Stimulated activated CD4-positive, alpha-beta T cell treated with anti-CD3 and anti-CD28 coated beads, Interleukin-12 subunit alpha, Interleukin-12 subunit beta, amount 100 ng/mL, for 24 hours (primary cell): ENCODE measurements at regions not wholly inside any gene's neighbourhood (a gene's known extent, or its start where the extent isn't known, plus 50 kb on each side); places are given as distances from the start of the nearest gene placed in this dataset.

Experiments
- DNase-seq, 2 experiments: peaks; one replicate each; pipeline ENCODE4 v3.0.0-alpha.2; 2020; ENCODE audit warnings: low read depth in 2 of 2

- DNase-seq: no peak
These were observed 439.6 kb downstream of the CDH8 start for GRCh38 chr16:61596655-61597054.

- DNase-seq: no peak
These were observed 440.6 kb downstream of the CDH8 start for GRCh38 chr16:61595605-61596004.

- DNase-seq: no peak
These were observed 445.7 kb downstream of the CDH8 start for GRCh38 chr16:61590577-61590976.

GRCh38 chr16:61587526-61587925 lies 448.7 kb downstream of the CDH8 start:
- no peak for DNase-seq

GRCh38 chr16:61581417-61582046 lies 454.7 kb downstream of the CDH8 start:
- DNase-seq: no peak

- no peak for DNase-seq
These were observed 455.7 kb downstream of the CDH8 start for GRCh38 chr16:61580579-61580978.

GRCh38 chr16:61579195-61579594 lies 457.0 kb downstream of the CDH8 start:
- DNase-seq: no peak

GRCh38 chr16:61576476-61576875 lies 459.8 kb downstream of the CDH8 start:
- DNase-seq: no peak

GRCh38 chr16:61575617-61576016 lies 460.6 kb downstream of the CDH8 start:
- DNase-seq: no peak

GRCh38 chr16:61569028-61569427 lies 467.2 kb downstream of the CDH8 start:
- no peak for DNase-seq

GRCh38 chr16:61564716-61565115 lies 471.5 kb downstream of the CDH8 start:
- no peak for DNase-seq

GRCh38 chr16:61555718-61556441 lies 480.4 kb downstream of the CDH8 start:
- no peak for DNase-seq

GRCh38 chr16:61549327-61549726 lies 486.9 kb downstream of the CDH8 start:
- DNase-seq: no peak

- DNase-seq: no peak
These were observed 488.6 kb downstream of the CDH8 start for GRCh38 chr16:61547626-61548025.

- no peak for DNase-seq
These were observed 492.1 kb downstream of the CDH8 start for GRCh38 chr16:61544165-61544564.

GRCh38 chr16:61540216-61540615 lies 496.0 kb downstream of the CDH8 start:
- no peak for DNase-seq

- no peak for DNase-seq
These were observed 505.5 kb downstream of the CDH8 start for GRCh38 chr16:61530697-61531096.

- no peak for DNase-seq
These were observed 535.4 kb downstream of the CDH8 start for GRCh38 chr16:61500851-61501250.

GRCh38 chr16:61480250-61480649 lies 556.0 kb downstream of the CDH8 start:
- DNase-seq: no peak

GRCh38 chr16:61471737-61472136 lies 564.5 kb downstream of the CDH8 start:
- DNase-seq: no peak

- no peak for DNase-seq
These were observed 565.2 kb downstream of the CDH8 start for GRCh38 chr16:61471023-61471422.

- no peak for DNase-seq
These were observed 571.0 kb downstream of the CDH8 start for GRCh38 chr16:61465285-61465684.

- no peak for DNase-seq
These were observed 576.2 kb downstream of the CDH8 start for GRCh38 chr16:61460020-61460419.

- no peak for DNase-seq
These were observed 600.9 kb downstream of the CDH8 start for GRCh38 chr16:61435346-61435745.
